ENCODE measurements at regions not wholly inside any gene's neighbourhood (a gene's known extent, or its start where the extent isn't known, plus 50 kb on each side); places are given as distances from the start of the nearest gene placed in this dataset.

GRCh38 chrX:121146059-121146628, 98.7 kb downstream of the GLUD2 start:
- intact Hi-C loops (cut with micrococcal nuclease) (no loop called here), in situ Hi-C loops (cut with MboI) (no loop called here)
- Histone ChIP-seq H3K4me1 (replicated peaks in 1 of 2; ENCODE audit: control insufficient read depth in 2 of 2, insufficient read depth in 2 of 2, low read length in 2 of 2) (peaks cover 0 to 5% of the 10 kb centered on the region in 2 experiments; a peak in 2 of 5 replicates), H2AFZ (ENCODE audit: low read depth, low read length) (no peak overlapping the region), H3K4me2 (ENCODE audit: insufficient read depth, low read length) (no peak overlapping the region; the same call in 1 of the 2 replicates), H3K4me3 (no peak overlapping the region), H3K79me2 (ENCODE audit: control insufficient read depth, insufficient read depth, low read length) (no peaks in the 10 kb centered on the region), H3K9me1 (ENCODE audit: control insufficient read depth, insufficient read depth, low read length) (no peaks in the 10 kb centered on the region), H3K27me3 (ENCODE audit: control insufficient read depth in 2 of 2, insufficient read depth in 2 of 2, low read length in 2 of 2) (no peaks in the 10 kb centered on the region), H3K36me3 (ENCODE audit: control insufficient read depth, insufficient read depth, low read length) (no peaks in the 10 kb centered on the region), H3K9me3 (replicated peaks; ENCODE audit: control insufficient read depth, insufficient read depth, low read depth, low read length) (no peaks in the 10 kb centered on the region), H3K9ac (ENCODE audit: insufficient read depth in 1 of 2, low read depth in 2 of 2, low read length in 2 of 2) (no peak overlapping the region), H3K27ac (ENCODE audit: extremely low read depth, low read depth, low read length) (no peak overlapping the region), H4K20me1 (replicated peaks; ENCODE audit: control insufficient read depth, insufficient read depth, low read length) (no peaks in the 10 kb centered on the region)
- peak; percentile 48 for ATAC-seq
- BruUV-seq (replicated peaks), result no TSS peak
- CTCF ChIA-PET (ENCODE audit: low intra/inter-chr PET ratio), result no interaction called here
- peak; percentile 65 for FAIRE-seq
- peak in 1 of 4 experiments; percentile 13 for DNase-seq (ENCODE audit: extremely low read depth in 1 of 4, low spot score in 3 of 4)
- POLR2A ChIA-PET, result no interaction called here
- TF ChIP-seq NCOR1 (IDR thresholded peaks at IDR 0.05), result 0 out of 2 replicates have a peak, but pooled peaks have one; percentile 14
- TF ChIP-seq NFE2 (IDR thresholded peaks at IDR 0.05; ENCODE audit: low read depth), result peak; percentile 53; the same call in 1 of the 2 replicates
- peak; percentile 69 for TF ChIP-seq DPF2 (IDR thresholded peaks at IDR 0.05)
- TF ChIP-seq ZNF778 (CRISPR knock-in tag; IDR thresholded peaks at IDR 0.05), result no peak
- TF ChIP-seq TCF15 (CRISPR knock-in tag; IDR thresholded peaks at IDR 0.05), result no peak
- TF ChIP-seq ASH1L (IDR thresholded peaks at IDR 0.05; ENCODE audit: borderline replicate concordance, low read depth, partially characterized antibody), result no peak
- TF ChIP-seq SMAD4 (CRISPR knock-in tag; conservative IDR thresholded peaks at IDR 0.05), result no peak
- TF ChIP-seq ELF1 (tag; IDR thresholded peaks at IDR 0.05), result no peak
- peak; percentile 63 for TF ChIP-seq MAFF (IDR thresholded peaks at IDR 0.05; ENCODE audit: low read length)
- peak; percentile 61 for TF ChIP-seq ARID1B (IDR thresholded peaks at IDR 0.05)
- peak; percentile 66; the same call in 1 of the 2 replicates for TF ChIP-seq JUND (IDR thresholded peaks at IDR 0.05; ENCODE audit: borderline replicate concordance, low read depth, low read length)
- TF ChIP-seq JUND (tag; IDR thresholded peaks at IDR 0.05; ENCODE audit: borderline replicate concordance, low read depth, low read length), result peak; percentile 85
- peak; percentile 57 for TF ChIP-seq MEIS2 (IDR thresholded peaks at IDR 0.05; ENCODE audit: partially characterized antibody)
- no peak for TF ChIP-seq ZFP30 (CRISPR knock-in tag; IDR thresholded peaks at IDR 0.05; ENCODE audit: borderline replicate concordance)
- peak; percentile 76 for TF ChIP-seq MAFK (IDR thresholded peaks at IDR 0.05; ENCODE audit: low read length)
- TF ChIP-seq JUNB (CRISPR knock-in tag; conservative IDR thresholded peaks at IDR 0.05), result peak; percentile 76; the same call in 1 of the 2 replicates
- peak; percentile 90 for TF ChIP-seq ATF3 (IDR thresholded peaks at IDR 0.05)
- TF ChIP-seq ATF3 (CRISPR knock-in tag; conservative IDR thresholded peaks at IDR 0.05), result no peak
- TF ChIP-seq SAP30 (IDR thresholded peaks at IDR 0.05; ENCODE audit: borderline replicate concordance, insufficient read depth, low read depth, low read length, poor library complexity, severe bottlenecking), result no peak
- TF ChIP-seq NKRF (IDR thresholded peaks at IDR 0.05; ENCODE audit: borderline replicate concordance), result no peak

Measured in K562 (cell line).